Peyer's patch (tissue), 4 donors: ENCODE measurements at regions not wholly inside any gene's neighbourhood (a gene's known extent, or its start where the extent isn't known, plus 50 kb on each side); places are given as distances from the start of the nearest gene placed in this dataset.

Experiments used
- CTCF ChIP-seq, 6 experiments: fragments of 450-650 bp in 4 of 6; fragments of 200-600 bp in 2 of 6; sonication (generic) in 1 of 6; IDR thresholded peaks; one replicate each; pipeline ENCODE4 v1.5.1; 2017 to 2019; ENCODE audit warnings: antibody characterized with exemption in 6 of 6, mild to moderate bottlenecking in 3 of 6, moderate library complexity in 1 of 6
- POLR2A ChIP-seq, 2 donors: fragments of 450-650 bp; IDR thresholded peaks; one replicate each; pipeline ENCODE4 v1.5.1; 2017; ENCODE audit warnings: antibody characterized with exemption in 2 of 2, mild to moderate bottlenecking in 2 of 2, moderate library complexity in 2 of 2

GRCh38 chr2:2580341-2580740 is 249.3 kb upstream of the MYT1L start:
- TF ChIP-seq POLR2A (IDR thresholded peaks at IDR 0.05) (no peak), CTCF (IDR thresholded peaks at IDR 0.05) (no peak)
